HFFc6 (cell line): ENCODE measurements at regions not wholly inside any gene's neighbourhood (a gene's known extent, or its start where the extent isn't known, plus 50 kb on each side); places are given as distances from the start of the nearest gene placed in this dataset.

ENCODE experiments used
- DNase-seq: peaks from one replicate; pipeline ENCODE4 v3.0.0-alpha.2; 2018
- H3K27ac Mint-ChIP-seq: 2 replicates; pipeline ENCODE4 v1.8.0; 2020; ENCODE audit warnings: mild to moderate bottlenecking, mixed read lengths
- H3K27me3 Mint-ChIP-seq: 2 replicates; pipeline ENCODE4 v1.8.0; 2021; ENCODE audit warnings: mild to moderate bottlenecking, moderate library complexity, mixed read lengths; ENCODE audit not compliant: insufficient read depth
- H3K36me3 Mint-ChIP-seq: 2 replicates; pipeline ENCODE4 v1.8.0; 2021; ENCODE audit warnings: low read depth, mixed read lengths
- H3K4me1 Mint-ChIP-seq: 2 replicates; pipeline ENCODE4 v1.8.0; 2020; ENCODE audit warnings: low read depth, mixed read lengths
- H3K4me3 Mint-ChIP-seq: 2 replicates; pipeline ENCODE4 v1.8.0; 2020; ENCODE audit warnings: mild to moderate bottlenecking, moderate library complexity, mixed read lengths
- H3K9me3 Mint-ChIP-seq: 2 replicates; pipeline ENCODE4 v1.8.0; 2020; ENCODE audit warnings: mild to moderate bottlenecking, mixed read lengths
- TF ChIP-seq, protein P1 (sequence below): fragments of 200-600 bp; sonication (generic); IDR thresholded peaks from 2 replicates; pipeline ENCODE4 v1.5.0; 2021; ENCODE audit warnings: antibody characterized with exemption, mild to moderate bottlenecking

DNA sequence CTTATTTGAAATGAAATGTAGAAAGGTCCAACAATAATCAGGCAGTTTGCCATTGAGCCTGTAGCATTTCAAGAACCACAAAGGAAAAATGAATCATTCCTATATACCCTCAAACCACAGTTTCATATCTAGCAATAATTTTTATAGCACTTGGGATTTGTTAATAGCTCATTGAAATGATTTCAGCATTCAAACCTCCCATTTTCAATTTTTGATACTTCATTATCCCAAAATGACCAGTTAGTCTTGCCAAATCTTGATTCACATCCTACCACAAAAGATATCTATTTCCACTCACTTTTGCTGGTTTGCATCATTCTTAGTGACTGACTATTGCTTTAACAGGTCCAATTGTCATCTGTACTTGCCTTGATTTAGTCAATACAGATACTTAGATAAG, 790.1 kb downstream of the TLE1 start:
- Mint-ChIP-seq H3K27me3 (no peaks in the 10 kb centered on the region; the same call in 1 of the 2 replicates), H3K36me3 (no peaks in the 10 kb centered on the region), H3K9me3 (peaks cover 19% of the 10 kb centered on the region), H3K4me3 (no peak overlapping the region), H3K27ac (no peak overlapping the region), H3K4me1 (no peaks in the 10 kb centered on the region)
- TF ChIP-seq, protein P1, sequence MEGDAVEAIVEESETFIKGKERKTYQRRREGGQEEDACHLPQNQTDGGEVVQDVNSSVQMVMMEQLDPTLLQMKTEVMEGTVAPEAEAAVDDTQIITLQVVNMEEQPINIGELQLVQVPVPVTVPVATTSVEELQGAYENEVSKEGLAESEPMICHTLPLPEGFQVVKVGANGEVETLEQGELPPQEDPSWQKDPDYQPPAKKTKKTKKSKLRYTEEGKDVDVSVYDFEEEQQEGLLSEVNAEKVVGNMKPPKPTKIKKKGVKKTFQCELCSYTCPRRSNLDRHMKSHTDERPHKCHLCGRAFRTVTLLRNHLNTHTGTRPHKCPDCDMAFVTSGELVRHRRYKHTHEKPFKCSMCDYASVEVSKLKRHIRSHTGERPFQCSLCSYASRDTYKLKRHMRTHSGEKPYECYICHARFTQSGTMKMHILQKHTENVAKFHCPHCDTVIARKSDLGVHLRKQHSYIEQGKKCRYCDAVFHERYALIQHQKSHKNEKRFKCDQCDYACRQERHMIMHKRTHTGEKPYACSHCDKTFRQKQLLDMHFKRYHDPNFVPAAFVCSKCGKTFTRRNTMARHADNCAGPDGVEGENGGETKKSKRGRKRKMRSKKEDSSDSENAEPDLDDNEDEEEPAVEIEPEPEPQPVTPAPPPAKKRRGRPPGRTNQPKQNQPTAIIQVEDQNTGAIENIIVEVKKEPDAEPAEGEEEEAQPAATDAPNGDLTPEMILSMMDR = no peak
- DNase-seq = no peak

DNA sequence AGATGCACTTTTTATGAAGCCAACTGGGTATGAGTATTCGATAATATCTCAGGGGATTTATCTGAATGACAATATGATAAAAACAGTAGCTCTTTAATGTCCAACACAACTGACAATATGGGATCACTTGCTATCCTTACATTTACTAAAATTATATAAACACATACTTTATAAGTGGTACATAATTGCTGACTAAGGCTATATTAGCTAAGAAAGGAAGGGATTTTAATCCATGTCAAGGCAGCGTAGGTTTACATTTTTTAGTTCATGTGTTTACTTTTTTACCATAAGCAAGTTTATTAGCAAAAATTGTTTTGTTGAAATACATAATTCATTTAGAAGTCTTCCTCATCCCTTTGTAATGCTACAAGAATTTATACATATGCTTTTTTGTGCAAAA, 796.2 kb downstream of the TLE1 start:
- DNase-seq = no peak
- H3K36me3 Mint-ChIP-seq = no peaks in the 10 kb centered on the region
- H3K4me1 Mint-ChIP-seq = no peaks in the 10 kb centered on the region
- no peaks in the 10 kb centered on the region for H3K27me3 Mint-ChIP-seq
- no peak overlapping the region for H3K4me3 Mint-ChIP-seq
- peaks cover 11% of the 10 kb centered on the region; the same call in 1 of the 2 replicates for H3K9me3 Mint-ChIP-seq
- TF ChIP-seq, protein P1 = no peak
- no peak overlapping the region for H3K27ac Mint-ChIP-seq

- no peak for DNase-seq
- H3K36me3 Mint-ChIP-seq = no peaks in the 10 kb centered on the region
- H3K9me3 Mint-ChIP-seq = peaks cover 11% of the 10 kb centered on the region; the same call in 1 of the 2 replicates
- H3K4me1 Mint-ChIP-seq = no peaks in the 10 kb centered on the region
- TF ChIP-seq, protein P1 = no peak
- H3K27ac Mint-ChIP-seq = no peak overlapping the region
- no peaks in the 10 kb centered on the region for H3K27me3 Mint-ChIP-seq
- H3K4me3 Mint-ChIP-seq = no peak overlapping the region
Observed at GRCh38 chr9:80892703-80893102, 796.6 kb downstream of the TLE1 start.

DNA sequence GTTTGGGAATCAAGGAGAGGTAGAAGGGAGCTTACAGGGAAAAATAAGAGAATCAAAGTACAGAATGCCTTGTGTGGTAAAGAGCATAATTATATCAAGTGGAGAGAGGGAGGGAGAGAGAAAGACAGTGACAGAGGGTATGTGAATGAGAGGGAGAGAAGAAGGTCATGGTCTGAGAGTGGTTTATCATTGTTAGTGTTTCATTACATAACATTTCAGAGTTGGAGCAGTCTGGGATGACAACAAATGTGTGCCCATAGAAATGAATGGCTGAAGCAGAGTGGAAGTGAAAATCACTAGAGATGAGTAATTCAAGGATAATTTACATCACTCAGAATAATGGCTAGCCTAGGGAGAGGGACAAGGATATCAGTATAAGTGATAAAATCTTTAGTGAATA, 799.2 kb downstream of the TLE1 start:
- Mint-ChIP-seq H3K27ac (no peak overlapping the region), H3K9me3 (0 out of 2 replicates have a peak, but pooled peaks cover 7% of the 10 kb centered on the region), H3K36me3 (no peaks in the 10 kb centered on the region), H3K27me3 (no peaks in the 10 kb centered on the region), H3K4me3 (no peak overlapping the region), H3K4me1 (no peaks in the 10 kb centered on the region)
- no peak for DNase-seq
- TF ChIP-seq, protein P1 = no peak

- TF ChIP-seq, protein P1 = no peak
- no peaks in the 10 kb centered on the region for H3K27me3 Mint-ChIP-seq
Observed at GRCh38 chr9:80885894-80886293, 803.5 kb downstream of the TLE1 start.

More at GRCh38 chr9:80885894-80886293, 803.5 kb downstream of the TLE1 start:
- Mint-ChIP-seq H3K36me3 (no peaks in the 10 kb centered on the region), H3K4me3 (no peak overlapping the region), H3K4me1 (no peaks in the 10 kb centered on the region), H3K27ac (no peak overlapping the region), H3K9me3 (no peaks in the 10 kb centered on the region)
- DNase-seq = no peak
